ENCODE measurements at regions not wholly inside any gene's neighbourhood (a gene's known extent, or its start where the extent isn't known, plus 50 kb on each side); places are given as distances from the start of the nearest gene placed in this dataset.

DNA sequence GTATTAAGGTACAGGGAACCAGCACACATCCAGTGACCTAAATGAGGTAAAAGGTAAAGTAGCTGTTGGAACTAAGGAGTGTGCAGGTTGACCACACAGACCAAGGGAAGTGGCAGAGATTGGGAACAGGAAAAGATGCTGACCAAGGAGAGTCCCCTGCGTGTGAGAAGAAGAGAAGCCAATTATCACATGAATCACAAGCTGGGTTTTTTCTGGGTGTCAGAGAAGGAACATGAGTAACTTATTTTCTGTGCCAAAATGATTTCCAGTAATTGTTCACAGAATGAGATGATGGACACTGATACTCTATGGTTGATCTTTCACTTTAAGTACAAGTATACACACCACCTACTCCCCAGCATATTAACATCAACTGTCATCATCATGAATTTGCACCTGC is 130.7 kb upstream of the ACO1 start:
- no peak for DNase-seq (ENCODE audit: low read depth in 2 of 2)

DNA sequence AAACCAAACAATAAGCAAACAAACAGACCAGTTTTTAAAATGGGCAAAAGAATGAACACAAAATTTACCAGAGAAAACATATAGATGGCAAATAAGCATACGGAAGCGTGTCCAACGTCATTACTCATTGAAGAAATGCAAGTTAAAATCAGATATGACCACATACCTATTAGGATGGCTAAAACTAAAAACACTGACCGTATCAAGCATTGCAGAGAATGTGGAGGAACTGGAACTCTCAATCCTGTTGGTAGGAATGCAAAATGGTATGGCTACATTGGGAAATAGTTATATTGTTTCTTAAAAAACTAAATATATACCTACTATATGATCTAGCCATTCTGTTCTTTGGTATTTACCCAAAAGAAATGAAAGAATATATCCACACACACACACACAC is 129.4 kb upstream of the ACO1 start:
- no peak for DNase-seq (ENCODE audit: low read depth in 2 of 2)

DNA sequence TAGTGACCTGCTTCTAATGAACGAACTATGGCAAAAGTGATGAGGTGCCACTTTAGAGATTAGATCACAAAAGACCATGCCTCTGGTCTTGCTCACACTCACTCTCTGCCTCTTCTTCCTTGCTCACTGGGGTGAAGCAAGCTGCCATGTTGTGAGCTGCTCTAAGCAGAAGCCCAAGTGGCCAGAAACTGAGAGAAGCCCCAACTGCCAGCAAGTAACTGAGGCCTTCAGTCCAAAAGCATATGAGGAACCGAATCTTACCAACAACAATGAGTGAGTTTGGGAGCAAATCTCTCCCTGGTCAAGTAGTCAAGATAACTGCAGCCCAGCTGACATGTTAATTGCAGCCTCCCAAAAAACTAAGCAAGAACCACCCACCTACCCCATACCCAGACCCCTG is 126.0 kb upstream of the ACO1 start:
- no peak for DNase-seq (ENCODE audit: low read depth in 2 of 2)

DNA sequence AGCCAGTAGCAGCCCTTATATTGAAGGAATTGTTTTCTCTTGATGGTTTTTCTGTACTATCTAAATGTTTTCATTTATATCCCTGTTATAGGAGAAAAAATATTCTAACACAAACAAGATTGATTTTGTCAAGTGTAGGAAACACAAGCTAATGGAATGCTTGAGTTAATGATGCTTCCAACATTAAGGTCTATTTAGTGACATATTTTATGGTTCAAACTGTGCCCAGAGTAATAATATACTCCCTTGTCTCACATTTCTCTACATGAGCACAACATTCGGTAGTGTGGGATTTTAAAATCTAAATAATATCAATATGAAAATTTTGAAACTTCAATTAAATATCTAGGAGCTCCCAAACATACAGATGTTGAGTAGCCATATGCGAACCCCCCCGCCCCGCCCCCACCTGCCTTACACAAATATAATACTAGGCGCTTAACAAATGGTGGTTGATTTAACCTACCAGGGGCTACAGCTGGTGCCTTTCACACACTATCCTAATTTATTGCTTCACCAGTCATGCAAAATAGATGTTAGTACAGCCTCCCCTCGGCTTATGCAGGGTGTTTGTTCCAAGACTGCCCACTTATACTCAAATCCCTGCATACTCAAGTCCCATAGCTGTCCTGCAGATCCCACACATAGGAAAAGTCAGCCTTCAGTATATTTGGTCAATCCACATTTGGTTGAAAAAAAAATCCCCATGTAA is 124.1 kb upstream of the ACO1 start:
- no peak for DNase-seq (ENCODE audit: low read depth in 2 of 2)

GRCh38 chr9:32264170-32264864 is 120.1 kb upstream of the ACO1 start:
- no peak for DNase-seq (ENCODE audit: low read depth in 2 of 2)

- DNase-seq (ENCODE audit: low read depth in 2 of 2): no peak
Observed at GRCh38 chr9:32265037-32265436, 119.4 kb upstream of the ACO1 start.

GRCh38 chr9:32278991-32279390 is 105.5 kb upstream of the ACO1 start:
- DNase-seq (ENCODE audit: low read depth in 2 of 2): no peak

- no peak for DNase-seq (ENCODE audit: low read depth in 2 of 2)
Observed at GRCh38 chr9:32289756-32290155, 94.7 kb upstream of the ACO1 start.

DNA sequence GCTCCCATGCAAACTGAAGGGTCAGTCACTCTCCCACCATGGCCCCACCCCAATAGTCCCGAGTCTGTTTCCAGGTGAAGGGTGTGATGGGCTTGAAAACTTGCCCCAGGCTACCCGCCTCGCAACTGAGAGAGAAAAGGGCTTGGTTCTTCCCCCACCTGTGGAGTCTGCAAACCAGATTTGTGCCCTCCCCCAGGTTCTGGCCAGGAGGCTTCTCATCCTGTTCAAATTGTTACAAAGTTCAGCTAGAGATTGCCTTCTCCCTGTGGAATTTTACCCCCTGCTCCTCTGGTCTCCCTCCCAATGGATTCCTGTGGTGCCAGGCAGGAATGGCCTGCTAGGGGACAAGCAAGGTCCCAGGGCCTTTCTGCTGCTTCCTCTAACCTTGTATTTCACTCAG is 93.1 kb upstream of the ACO1 start:
- DNase-seq (ENCODE audit: low read depth in 2 of 2): no peak

DNA sequence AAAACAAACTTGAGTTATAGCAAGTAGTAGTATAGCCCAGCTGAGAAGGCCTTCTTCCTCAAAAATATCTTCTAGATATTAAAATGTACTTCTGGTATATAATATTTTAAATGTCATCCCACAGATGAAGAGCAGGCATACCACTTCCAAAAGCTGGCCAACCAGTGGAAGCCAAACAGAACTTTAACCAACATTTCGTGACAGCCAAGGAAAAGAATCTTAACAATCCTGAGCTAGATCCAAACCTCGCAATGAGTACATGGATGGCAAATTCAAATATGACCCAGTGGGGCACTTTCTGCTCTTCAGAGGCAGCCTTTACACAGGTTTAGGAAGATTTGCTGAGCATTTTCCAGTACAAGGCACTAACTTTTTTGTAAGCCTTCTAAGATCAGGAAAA is 91.8 kb upstream of the ACO1 start:
- DNase-seq (ENCODE audit: low read depth in 2 of 2): no peak

GRCh38 chr9:32293091-32293490 is 91.4 kb upstream of the ACO1 start:
- no peak for DNase-seq (ENCODE audit: low read depth in 2 of 2)

- no peak for DNase-seq (ENCODE audit: low read depth in 2 of 2)
Observed at GRCh38 chr9:32294106-32294505, 90.3 kb upstream of the ACO1 start.

- no peak for DNase-seq (ENCODE audit: low read depth in 2 of 2)
Observed at GRCh38 chr9:32300373-32300772, 84.1 kb upstream of the ACO1 start.

GRCh38 chr9:32304495-32304894 is 79.9 kb upstream of the ACO1 start:
- DNase-seq (ENCODE audit: low read depth in 2 of 2): no peak

- DNase-seq (ENCODE audit: low read depth in 2 of 2): no peak
Observed at GRCh38 chr9:32306006-32306405, 78.4 kb upstream of the ACO1 start.

GRCh38 chr9:32319312-32319929 is 65.0 kb upstream of the ACO1 start:
- no peak for DNase-seq (ENCODE audit: low read depth in 2 of 2)

DNA sequence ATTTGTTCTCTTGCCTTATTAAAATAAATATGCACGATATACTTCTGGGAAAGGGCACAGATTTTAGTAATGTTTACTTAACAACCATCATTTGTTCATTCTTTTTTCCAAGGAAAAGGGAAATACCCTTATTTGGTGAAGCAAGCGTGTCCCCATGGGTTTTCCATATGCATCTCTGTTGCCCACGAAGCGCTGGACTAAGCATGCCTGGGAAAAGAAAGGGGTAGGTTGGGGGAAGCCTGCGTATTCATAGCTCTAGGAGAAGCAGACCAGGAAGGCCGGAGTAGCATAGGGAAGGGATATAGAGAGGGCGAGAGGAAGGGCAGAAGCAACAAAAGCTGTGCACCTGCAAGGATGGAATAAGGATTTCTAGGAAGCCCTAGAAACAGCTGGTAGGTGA is 61.8 kb upstream of the ACO1 start:
- no peak for DNase-seq (ENCODE audit: low read depth in 2 of 2)

GRCh38 chr9:32326146-32326545 is 58.3 kb upstream of the ACO1 start:
- no peak for DNase-seq (ENCODE audit: low read depth in 2 of 2)

- DNase-seq (ENCODE audit: low read depth in 2 of 2): no peak
Observed at GRCh38 chr9:32331240-32331639, 53.2 kb upstream of the ACO1 start.

DNA sequence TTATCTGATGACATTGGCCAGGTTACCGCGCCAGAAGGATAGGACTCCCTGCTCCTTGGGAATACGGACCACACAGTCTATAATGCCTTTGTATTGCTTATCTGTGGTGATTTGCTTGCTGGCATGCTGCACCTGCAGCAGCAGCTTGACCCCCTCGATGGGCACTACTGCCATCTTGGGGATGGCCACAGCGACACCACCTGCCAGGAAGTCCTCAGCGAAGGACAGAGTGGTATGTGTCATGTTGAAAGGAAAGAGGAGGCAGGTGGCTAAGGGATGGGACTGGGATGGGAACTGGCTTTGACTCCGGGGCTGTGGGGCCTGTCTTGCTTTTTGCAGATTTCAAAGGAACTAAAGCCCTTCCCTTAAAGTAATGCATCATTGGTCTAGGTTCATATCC is 50.3 kb upstream of the ACO1 start:
- DNase-seq (ENCODE audit: low read depth in 2 of 2): no peak
